Peyer's patch (tissue), 4 donors: ENCODE measurements at regions not wholly inside any gene's neighbourhood (a gene's known extent, or its start where the extent isn't known, plus 50 kb on each side); places are given as distances from the start of the nearest gene placed in this dataset.

Experiments
- POLR2A ChIP-seq, 2 donors: fragments of 450-650 bp; IDR thresholded peaks; one replicate each; pipeline ENCODE4 v1.5.1; 2017; ENCODE audit warnings: antibody characterized with exemption in 2 of 2, mild to moderate bottlenecking in 2 of 2, moderate library complexity in 2 of 2
- TF ChIP-seq, protein P1 (sequence below), 6 experiments: fragments of 450-650 bp in 4 of 6; fragments of 200-600 bp in 2 of 6; sonication (generic) in 1 of 6; IDR thresholded peaks; one replicate each; pipeline ENCODE4 v1.5.1; 2017 to 2019; ENCODE audit warnings: antibody characterized with exemption in 6 of 6, mild to moderate bottlenecking in 3 of 6, moderate library complexity in 1 of 6

DNA sequence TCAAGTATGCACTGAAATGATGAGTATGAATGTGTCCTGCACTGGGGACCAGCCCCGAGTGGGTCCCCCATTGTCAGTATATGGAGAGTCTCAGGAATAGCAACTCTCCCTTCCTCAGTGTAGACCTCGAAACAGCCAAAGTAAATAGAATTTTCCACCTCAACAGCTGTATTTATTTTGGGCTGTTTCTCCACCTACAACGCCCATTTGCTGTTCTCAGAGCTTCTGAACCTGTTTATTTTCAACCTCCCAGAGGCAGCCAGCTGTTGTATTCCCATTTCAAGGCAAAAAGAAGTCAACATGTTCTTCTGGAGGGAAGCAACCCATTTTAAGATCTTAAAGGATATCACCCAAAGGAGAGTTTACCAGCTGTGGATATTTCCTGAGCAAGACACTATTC, 59.6 kb upstream of the BICC1 start:
- TF ChIP-seq, protein P1, sequence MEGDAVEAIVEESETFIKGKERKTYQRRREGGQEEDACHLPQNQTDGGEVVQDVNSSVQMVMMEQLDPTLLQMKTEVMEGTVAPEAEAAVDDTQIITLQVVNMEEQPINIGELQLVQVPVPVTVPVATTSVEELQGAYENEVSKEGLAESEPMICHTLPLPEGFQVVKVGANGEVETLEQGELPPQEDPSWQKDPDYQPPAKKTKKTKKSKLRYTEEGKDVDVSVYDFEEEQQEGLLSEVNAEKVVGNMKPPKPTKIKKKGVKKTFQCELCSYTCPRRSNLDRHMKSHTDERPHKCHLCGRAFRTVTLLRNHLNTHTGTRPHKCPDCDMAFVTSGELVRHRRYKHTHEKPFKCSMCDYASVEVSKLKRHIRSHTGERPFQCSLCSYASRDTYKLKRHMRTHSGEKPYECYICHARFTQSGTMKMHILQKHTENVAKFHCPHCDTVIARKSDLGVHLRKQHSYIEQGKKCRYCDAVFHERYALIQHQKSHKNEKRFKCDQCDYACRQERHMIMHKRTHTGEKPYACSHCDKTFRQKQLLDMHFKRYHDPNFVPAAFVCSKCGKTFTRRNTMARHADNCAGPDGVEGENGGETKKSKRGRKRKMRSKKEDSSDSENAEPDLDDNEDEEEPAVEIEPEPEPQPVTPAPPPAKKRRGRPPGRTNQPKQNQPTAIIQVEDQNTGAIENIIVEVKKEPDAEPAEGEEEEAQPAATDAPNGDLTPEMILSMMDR (IDR thresholded peaks at IDR 0.05) = no peak
- no peak for TF ChIP-seq POLR2A (IDR thresholded peaks at IDR 0.05)
